Fibroblast of mammary gland (primary cell): ENCODE measurements at regions not wholly inside any gene's neighbourhood (a gene's known extent, or its start where the extent isn't known, plus 50 kb on each side); places are given as distances from the start of the nearest gene placed in this dataset.

ENCODE experiments used
- DNase-seq: peaks from one replicate; pipeline ENCODE4 v3.0.0-alpha.2; 2010; ENCODE audit warnings: low read depth
- H3K4me3 ChIP-seq: 2 replicates; pipeline ENCODE4 v1.5.1; 2011; ENCODE audit warnings: low read depth, mild to moderate bottlenecking, low read length, moderate library complexity; ENCODE audit not compliant: control insufficient read depth
- CTCF ChIP-seq: conservative IDR thresholded peaks from 2 replicates; pipeline ENCODE4 v1.5.1; 2011; ENCODE audit warnings: low read depth, low read length, inconsistent platforms; ENCODE audit not compliant: control insufficient read depth, insufficient read depth

GRCh38 chr13:40477623-40478608 lies 188.5 kb downstream of the FOXO1 start:
- DNase-seq: no peak
- TF ChIP-seq CTCF: no peak
- no peak overlapping the region for H3K4me3 ChIP-seq

- TF ChIP-seq CTCF: no peak
- DNase-seq: no peak
- H3K4me3 ChIP-seq: no peak overlapping the region
Measured at GRCh38 chr13:40478775-40479174, 187.7 kb downstream of the FOXO1 start.

- DNase-seq: no peak
- no peak overlapping the region for H3K4me3 ChIP-seq
- TF ChIP-seq CTCF: no peak
Measured at GRCh38 chr13:40479196-40479845, 187.1 kb downstream of the FOXO1 start.

DNA sequence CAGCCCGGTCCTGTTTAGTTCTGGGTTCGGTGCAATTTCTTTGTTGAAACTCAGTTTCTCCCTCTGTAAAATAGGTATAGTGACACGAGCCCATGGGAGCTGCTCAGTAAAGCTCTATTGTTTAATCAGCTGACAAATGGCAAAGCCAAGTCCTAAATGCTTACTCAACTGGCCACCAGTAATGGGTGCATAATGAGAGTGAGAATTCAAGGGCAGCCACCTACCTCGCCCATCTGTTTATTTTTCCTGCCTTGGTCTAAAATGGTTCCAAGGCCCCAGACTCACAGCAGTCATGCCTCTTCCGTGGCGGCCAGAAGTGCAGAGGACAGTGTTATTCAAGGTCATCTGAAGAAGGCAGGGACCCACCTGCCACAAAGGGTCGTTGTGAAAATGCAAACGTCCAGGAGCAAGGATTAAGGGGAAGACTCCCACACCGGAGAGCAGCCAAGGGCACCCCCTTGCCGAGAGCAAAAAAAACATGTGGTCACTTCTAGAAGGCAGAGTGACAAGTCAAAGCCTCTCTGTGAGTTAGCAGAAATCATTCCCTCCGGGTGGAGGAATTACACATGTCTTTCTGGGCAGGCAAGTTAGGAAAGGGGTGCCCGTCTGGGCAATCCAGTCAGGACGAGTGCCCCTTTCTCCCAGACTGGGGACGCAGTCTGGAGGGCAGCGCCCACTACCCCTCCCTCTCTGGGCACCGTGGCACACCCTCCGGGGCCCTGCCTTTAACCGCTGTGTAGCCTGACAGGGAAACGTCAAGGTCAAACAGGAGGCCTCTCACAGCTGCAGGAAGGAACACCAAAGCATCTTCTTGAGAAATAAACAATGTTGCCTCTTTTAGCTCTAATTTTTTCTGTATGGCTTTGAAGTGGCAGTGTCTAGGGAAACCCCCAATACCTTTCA lies 186.2 kb downstream of the FOXO1 start:
- no peak overlapping the region for H3K4me3 ChIP-seq
- DNase-seq: no peak
- no peak for TF ChIP-seq CTCF

- no peak for DNase-seq
- no peak overlapping the region for H3K4me3 ChIP-seq
- TF ChIP-seq CTCF: no peak
Measured at GRCh38 chr13:40480915-40481516, 185.4 kb downstream of the FOXO1 start.

DNA sequence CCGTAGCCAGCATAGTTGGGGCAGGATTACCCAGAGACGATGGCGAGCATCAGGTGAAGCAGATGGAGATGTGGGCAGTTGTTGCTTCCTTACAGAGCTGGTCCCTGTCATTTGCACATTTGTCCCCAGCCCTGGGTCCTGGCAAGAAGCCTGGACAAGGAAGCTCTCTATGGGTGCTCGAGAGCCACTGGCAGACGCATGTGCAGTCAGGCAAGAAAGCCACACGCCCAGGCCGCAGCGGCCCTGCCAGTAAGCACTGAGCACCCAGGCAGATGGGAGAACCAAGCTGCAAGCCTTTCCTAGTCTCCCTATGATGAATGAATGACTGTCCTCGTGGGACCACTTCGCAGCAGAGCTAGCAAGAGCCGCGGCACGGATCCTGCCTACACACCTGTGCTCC lies 182.8 kb downstream of the FOXO1 start:
- no peak for TF ChIP-seq CTCF
- H3K4me3 ChIP-seq: no peak overlapping the region
- no peak for DNase-seq
